Central memory CD4-positive, alpha-beta T cell (primary cell): ENCODE measurements at regions not wholly inside any gene's neighbourhood (a gene's known extent, or its start where the extent isn't known, plus 50 kb on each side); places are given as distances from the start of the nearest gene placed in this dataset.
"Not testable (repeated sequence)": the region's sequence is repeated elsewhere in the genome, so short reads cannot be mapped to it uniquely, and the experiment has no call there.

ENCODE experiments used
- DNase-seq: peaks from one replicate; pipeline ENCODE4 v3.0.0; 2022

- DNase-seq: no peak
These were observed 818.0 kb upstream of the SLC10A2 start for GRCh38 chr13:103884101-103884723.

- no peak for DNase-seq
These were observed 817.5 kb upstream of the SLC10A2 start for GRCh38 chr13:103883698-103884097.

GRCh38 chr13:103883164-103883563 lies 816.9 kb upstream of the SLC10A2 start:
- no peak for DNase-seq

- not testable (repeated sequence) for DNase-seq
These were observed 813.9 kb upstream of the SLC10A2 start for GRCh38 chr13:103880146-103880545.

GRCh38 chr13:103878891-103879605 lies 812.8 kb upstream of the SLC10A2 start:
- DNase-seq: no peak

- DNase-seq: no peak
These were observed 810.4 kb upstream of the SLC10A2 start for GRCh38 chr13:103876571-103876970.

GRCh38 chr13:103873725-103874124 lies 807.5 kb upstream of the SLC10A2 start:
- no peak for DNase-seq

GRCh38 chr13:103866048-103866447 lies 799.8 kb upstream of the SLC10A2 start:
- DNase-seq: no peak

- no peak for DNase-seq
These were observed 796.3 kb upstream of the SLC10A2 start for GRCh38 chr13:103862525-103862924.

GRCh38 chr13:103859952-103860351 lies 793.7 kb upstream of the SLC10A2 start:
- no peak for DNase-seq

GRCh38 chr13:103852036-103852435 lies 785.8 kb upstream of the SLC10A2 start:
- DNase-seq: no peak

GRCh38 chr13:103844471-103844870 lies 778.3 kb upstream of the SLC10A2 start:
- no peak for DNase-seq

- DNase-seq: no peak
These were observed 773.2 kb upstream of the SLC10A2 start for GRCh38 chr13:103839460-103839859.

- DNase-seq: no peak
These were observed 768.8 kb upstream of the SLC10A2 start for GRCh38 chr13:103835052-103835451.

GRCh38 chr13:103833294-103833852 lies 767.2 kb upstream of the SLC10A2 start:
- DNase-seq: no peak

GRCh38 chr13:103815619-103816018 lies 749.4 kb upstream of the SLC10A2 start:
- DNase-seq: no peak

GRCh38 chr13:103812971-103813370 lies 746.8 kb upstream of the SLC10A2 start:
- DNase-seq: no peak

- DNase-seq: no peak
These were observed 746.3 kb upstream of the SLC10A2 start for GRCh38 chr13:103812558-103812957.

GRCh38 chr13:103810026-103810425 lies 743.8 kb upstream of the SLC10A2 start:
- DNase-seq: no peak

- no peak for DNase-seq
These were observed 739.6 kb upstream of the SLC10A2 start for GRCh38 chr13:103805771-103806170.

GRCh38 chr13:103803349-103803748 lies 737.1 kb upstream of the SLC10A2 start:
- DNase-seq: no peak

- DNase-seq: no peak
These were observed 732.8 kb upstream of the SLC10A2 start for GRCh38 chr13:103799028-103799427.

- DNase-seq: no peak
These were observed 729.8 kb upstream of the SLC10A2 start for GRCh38 chr13:103795892-103796478.

- DNase-seq: no peak
These were observed 728.3 kb upstream of the SLC10A2 start for GRCh38 chr13:103794526-103794925.
